HCT116 (cell line): ENCODE measurements at regions not wholly inside any gene's neighbourhood (a gene's known extent, or its start where the extent isn't known, plus 50 kb on each side); places are given as distances from the start of the nearest gene placed in this dataset.

Experiments
- ATAC-seq: fragments of 200-7000 bp; cut with Tn5 transposase; 2 replicates; pipeline ENCODE4 v1.9.1; 2020; ENCODE audit warnings: mild to moderate bottlenecking, moderate library complexity
- BruUV-seq: library from RNA; stranded (reverse); fragments of 400-500 nt; replicated peaks from 2 replicates; lab custom pipeline; 2021; lab: Mats Ljungman, UMichigan
- CTCF ChIA-PET: fragments of 300-600 bp; sonication (Branson Sonifier 250); formaldehyde crosslinking; loops from one replicate; lab custom pipeline; 2021; ENCODE audit warnings: antibody characterized with exemption; lab: Charles Lee
- POLR2A ChIA-PET: fragments of 300-600, 350-600 bp; sonication (Branson Sonifier 250); formaldehyde crosslinking; loops from one replicate; lab custom pipeline; 2021; ENCODE audit warnings: antibody characterized with exemption; lab: Charles Lee
- RAD21 ChIA-PET, 2 experiments: fragments of 300-600 bp; sonication (Branson Sonifier 250); formaldehyde crosslinking; loops; one replicate each; lab custom pipeline; 2023; ENCODE audit warnings: low total read pairs in 2 of 2; ENCODE audit not compliant: uncharacterized antibody in 2 of 2, unreplicated experiment in 2 of 2, low non-redundant PET in 1 of 2; lab: Charles Lee
- DNase-seq: peaks from one replicate; pipeline ENCODE4 v3.0.0-alpha.2; 2010; ENCODE audit warnings: low read depth, low spot score
- H2AFZ ChIP-seq: fragments of 200-600 bp; shearing (Covaris generic), sonication (generic); 2 replicates; pipeline ENCODE4 v1.6.1; 2017; ENCODE audit warnings: low read depth, mixed run types, mixed read lengths, antibody characterized with exemption, low read length; ENCODE audit not compliant: poor library complexity, severe bottlenecking
- H3K27ac ChIP-seq: 2 replicates; pipeline ENCODE4 v1.5.1; 2012; ENCODE audit warnings: low read depth, low read length
- H3K27me3 ChIP-seq: fragments of 200-600 bp; sonication (generic); 2 replicates; pipeline ENCODE4 v1.6.1; 2016; ENCODE audit warnings: mixed run types, low read length, mixed read lengths; ENCODE audit not compliant: insufficient read depth
- H3K36me3 ChIP-seq, 2 experiments: fragments of 200-500 bp in 1 of 2; fragments of 200-600 bp in 1 of 2; sonication (Bioruptor generic) in 1 of 2; sonication (generic) in 1 of 2; 2 replicates each; pipeline versions ENCODE4 v1.5.1 to v1.6.1; 2014 to 2016; ENCODE audit warnings: low read length in 2 of 2, inconsistent platforms in 1 of 2, mixed read lengths in 1 of 2, mixed run types in 1 of 2; ENCODE audit not compliant: insufficient read depth in 2 of 2, control insufficient read depth in 1 of 2
- H3K4me1 ChIP-seq, 2 experiments: fragments of 200-600 bp in 1 of 2; sonication (generic) in 1 of 2; 2 replicates each; pipeline versions ENCODE4 v1.5.1 to v1.6.1; 2012 to 2017; ENCODE audit warnings: low read length in 2 of 2, inconsistent platforms in 1 of 2, mild to moderate bottlenecking in 1 of 2, mixed read lengths in 1 of 2, mixed run types in 1 of 2, moderate library complexity in 1 of 2; ENCODE audit not compliant: insufficient read depth in 2 of 2, control insufficient read depth in 1 of 2
- H3K4me2 ChIP-seq: fragments of 200-600 bp; sonication (generic); 2 replicates; pipeline ENCODE4 v1.6.1; 2017; ENCODE audit warnings: mixed run types, low read length, mixed read lengths
- H3K4me3 ChIP-seq, 2 experiments: fragments of 200-600 bp in 1 of 2; sonication (generic) in 1 of 2; replicated peaks in 1 of 2; 2 replicates each; pipeline ENCODE4 v1.5.1; 2011 to 2016; ENCODE audit warnings: low read length in 2 of 2, control low read depth in 1 of 2, low read depth in 1 of 2, mild to moderate bottlenecking in 1 of 2, mixed read lengths in 1 of 2, mixed run types in 1 of 2
- H3K79me2 ChIP-seq: fragments of 200-600 bp; sonication (generic); 2 replicates; pipeline ENCODE4 v1.6.1; 2017; ENCODE audit warnings: mild to moderate bottlenecking, mixed run types, low read length, moderate library complexity, mixed read lengths; ENCODE audit not compliant: insufficient read depth
- H3K9ac ChIP-seq: fragments of 200-600 bp; sonication (generic); 2 replicates; pipeline ENCODE4 v1.6.1; 2016; ENCODE audit warnings: low read length, mixed read lengths
- H3K9me2 ChIP-seq: fragments of 200-600 bp; sonication (generic), shearing (Covaris generic); 2 replicates; pipeline ENCODE4 v1.6.1; 2017; ENCODE audit warnings: mixed run types, mild to moderate bottlenecking, moderate library complexity; ENCODE audit not compliant: insufficient read depth
- H3K9me3 ChIP-seq, 2 experiments: fragments of 200-500 bp in 1 of 2; fragments of 200-600 bp in 1 of 2; sonication (Bioruptor generic) in 1 of 2; sonication (generic) in 1 of 2; 2 replicates each; pipeline ENCODE4 v1.6.1; 2014 to 2017; ENCODE audit warnings: low read length in 2 of 2, mixed read lengths in 2 of 2, inconsistent platforms in 1 of 2, low read depth in 1 of 2, mild to moderate bottlenecking in 1 of 2, mixed run types in 1 of 2, moderate library complexity in 1 of 2; ENCODE audit not compliant: control insufficient read depth in 1 of 2, insufficient read depth in 1 of 2
- H4K20me1 ChIP-seq: fragments of 200-600 bp; sonication (generic), shearing (Covaris generic); 2 replicates; pipeline ENCODE4 v1.6.1; 2017; ENCODE audit warnings: mixed run types, mild to moderate bottlenecking, moderate library complexity; ENCODE audit not compliant: insufficient read depth
- CBX3 ChIP-seq: IDR thresholded peaks from 2 replicates; pipeline ENCODE4 v1.6.1; 2012; ENCODE audit warnings: low read depth
- EGR1 ChIP-seq: IDR thresholded peaks from 2 replicates; pipeline ENCODE4 v1.6.1; 2012; ENCODE audit warnings: low read depth
- EZH2 ChIP-seq: fragments of 200-600 bp; sonication (generic); IDR thresholded peaks from 2 replicates; pipeline ENCODE4 v1.6.1; 2017; ENCODE audit warnings: antibody characterized with exemption, mixed run types
- EZH2phosphoT487 ChIP-seq: fragments of 200-600 bp; IDR thresholded peaks from 2 replicates; pipeline ENCODE4 v1.6.1; 2018; ENCODE audit warnings: antibody characterized with exemption, borderline replicate concordance
- FOSL1 ChIP-seq: IDR thresholded peaks from 2 replicates; pipeline ENCODE4 v1.6.1; 2012; ENCODE audit warnings: low read depth
- SRF ChIP-seq: IDR thresholded peaks from 2 replicates; pipeline ENCODE4 v1.6.1; 2012; ENCODE audit warnings: low read depth
- intact Hi-C: fragments of 100-400 bp; cut with micrococcal nuclease; formaldehyde crosslinking; loops from 2 replicates; pipeline ENCODE4 v1.10.0; 2022
- TF ChIP-seq, protein P1 (sequence below): IDR thresholded peaks from 2 replicates; pipeline ENCODE4 v1.6.1; 2012

DNA sequence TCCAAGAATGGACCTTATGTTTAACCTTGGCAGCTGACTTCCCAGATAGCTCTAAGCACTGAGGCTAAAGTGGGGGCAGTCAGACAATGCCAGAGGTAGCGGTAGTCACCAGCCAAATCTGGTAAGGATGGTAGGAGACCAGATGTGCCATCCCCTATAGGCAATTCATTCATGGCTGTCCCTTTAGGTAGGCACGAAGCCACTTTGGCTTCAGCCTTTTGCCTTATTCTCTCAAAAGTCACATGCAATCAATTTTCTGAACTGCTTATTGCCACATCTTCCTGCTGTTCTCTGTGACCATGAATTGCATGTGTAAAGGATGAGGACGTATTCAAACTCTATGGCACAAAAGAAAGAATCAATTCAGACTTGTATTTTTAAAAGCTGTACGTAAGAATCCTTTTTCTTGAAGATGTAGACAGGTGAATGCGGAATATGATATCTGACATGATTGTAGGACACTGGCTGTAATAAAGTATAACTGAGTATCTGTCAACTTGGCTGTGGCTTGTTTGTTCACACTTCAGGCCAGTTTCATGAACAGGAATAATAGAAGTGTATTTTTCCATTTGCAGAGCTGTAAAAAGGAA is 611.7 kb downstream of the NR2F1-AS1 start:
- ChIA-PET POLR2A (no interaction called here), CTCF (no interaction called here), RAD21 (no interaction called here)
- ATAC-seq, result no peak
- H3K4me3 ChIP-seq, result no peak overlapping the region
- no peaks in the 10 kb centered on the region for H4K20me1 ChIP-seq
- no peaks in the 10 kb centered on the region for H3K27me3 ChIP-seq
- H3K4me2 ChIP-seq, result no peak overlapping the region
- no peaks in the 10 kb centered on the region for H3K79me2 ChIP-seq
- no peak overlapping the region for H2AFZ ChIP-seq
- no peaks in the 10 kb centered on the region for H3K36me3 ChIP-seq
- intact Hi-C loops, result no loop called here
- H3K9ac ChIP-seq, result no peak overlapping the region
- TF ChIP-seq CBX3 (no peak), FOSL1 (no peak), EZH2phosphoT487 (no peak), SRF (no peak)
- TF ChIP-seq, protein P1, sequence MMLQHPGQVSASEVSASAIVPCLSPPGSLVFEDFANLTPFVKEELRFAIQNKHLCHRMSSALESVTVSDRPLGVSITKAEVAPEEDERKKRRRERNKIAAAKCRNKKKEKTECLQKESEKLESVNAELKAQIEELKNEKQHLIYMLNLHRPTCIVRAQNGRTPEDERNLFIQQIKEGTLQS, result no peak
- DNase-seq, result no peak
- BruUV-seq, result no TSS peak
- no peaks in the 10 kb centered on the region for H3K9me3 ChIP-seq
- no peaks in the 10 kb centered on the region for H3K9me2 ChIP-seq
- no peak overlapping the region for H3K27ac ChIP-seq
- no peaks in the 10 kb centered on the region for H3K4me1 ChIP-seq

DNA sequence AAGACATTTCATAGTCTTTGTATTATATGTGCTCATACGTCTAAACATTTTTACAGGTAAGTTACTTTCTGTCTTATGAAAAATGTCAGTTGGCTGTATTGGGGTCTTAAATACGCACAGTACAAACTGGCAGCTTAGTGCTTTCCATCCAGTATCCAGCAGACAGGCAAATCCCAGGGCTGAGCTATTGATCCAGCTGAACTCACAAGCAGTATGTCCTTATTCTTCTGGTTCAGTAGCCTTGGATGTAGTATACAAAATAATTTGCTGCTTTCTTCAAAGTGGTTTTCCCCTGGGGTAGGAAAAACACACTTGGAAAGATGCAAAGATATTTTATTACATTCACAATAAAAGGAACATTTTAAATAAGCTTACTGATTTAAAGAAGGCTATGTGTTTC is 617.2 kb downstream of the NR2F1-AS1 start:
- ChIA-PET RAD21 (no interaction called here), CTCF (no interaction called here)
- Histone ChIP-seq H2AFZ (no peak overlapping the region), H3K36me3 (no peaks in the 10 kb centered on the region), H3K79me2 (no peaks in the 10 kb centered on the region), H3K9me3 (no peaks in the 10 kb centered on the region), H3K4me3 (no peak overlapping the region), H4K20me1 (no peaks in the 10 kb centered on the region), H3K4me2 (no peak overlapping the region), H3K27ac (no peak overlapping the region), H3K9ac (no peak overlapping the region)
- no TSS peak for BruUV-seq
- ATAC-seq, result no peak
- TF ChIP-seq EZH2 (no peak), CBX3 (no peak), EGR1 (no peak)
- TF ChIP-seq, protein P1, result no peak
- TF ChIP-seq, all 23 proteins: peak for 0
- POLR2A ChIA-PET, result no interaction called here
- no peaks in the 10 kb centered on the region for H3K9me2 ChIP-seq
- no peaks in the 10 kb centered on the region for H3K4me1 ChIP-seq
- DNase-seq, result no peak
- intact Hi-C loops, result no loop called here
- H3K27me3 ChIP-seq, result no peaks in the 10 kb centered on the region
